Daoy (cell line): ENCODE measurements at regions not wholly inside any gene's neighbourhood (a gene's known extent, or its start where the extent isn't known, plus 50 kb on each side); places are given as distances from the start of the nearest gene placed in this dataset.
A peak's percentile ranks its signal among the peaks of the same experiment; 100 is the strongest.

ENCODE experiments used
- DNase-seq: peaks from one replicate; pipeline ENCODE4 v3.0.0-alpha.2; 2015; ENCODE audit warnings: low read depth

GRCh38 chr2:510839-511238, 166.4 kb downstream of the TMEM18 start:
- DNase-seq = no peak

GRCh38 chr2:509888-510287, 167.3 kb downstream of the TMEM18 start:
- DNase-seq = no peak

- no peak for DNase-seq
Measured at GRCh38 chr2:508121-508520, 169.1 kb downstream of the TMEM18 start.

- DNase-seq = no peak
Measured at GRCh38 chr2:506866-507265, 170.3 kb downstream of the TMEM18 start.

- DNase-seq = no peak
Measured at GRCh38 chr2:506451-506850, 170.8 kb downstream of the TMEM18 start.

GRCh38 chr2:505941-506340, 171.3 kb downstream of the TMEM18 start:
- no peak for DNase-seq

GRCh38 chr2:503288-503999, 173.8 kb downstream of the TMEM18 start:
- DNase-seq = peak; percentile 58

- no peak for DNase-seq
Measured at GRCh38 chr2:502831-503230, 174.4 kb downstream of the TMEM18 start.

GRCh38 chr2:501667-502066, 175.5 kb downstream of the TMEM18 start:
- no peak for DNase-seq

GRCh38 chr2:501130-501529, 176.1 kb downstream of the TMEM18 start:
- DNase-seq = no peak

GRCh38 chr2:499726-500125, 177.5 kb downstream of the TMEM18 start:
- DNase-seq = no peak

GRCh38 chr2:498493-499178, 178.6 kb downstream of the TMEM18 start:
- no peak for DNase-seq

- no peak for DNase-seq
Measured at GRCh38 chr2:497770-498492, 179.3 kb downstream of the TMEM18 start.

GRCh38 chr2:496729-497128, 180.5 kb downstream of the TMEM18 start:
- DNase-seq = no peak

- no peak for DNase-seq
Measured at GRCh38 chr2:495745-496275, 181.4 kb downstream of the TMEM18 start.

- DNase-seq = no peak
Measured at GRCh38 chr2:494853-495252, 182.4 kb downstream of the TMEM18 start.

GRCh38 chr2:493228-493627, 184.0 kb downstream of the TMEM18 start:
- no peak for DNase-seq

GRCh38 chr2:492178-492577, 185.0 kb downstream of the TMEM18 start:
- DNase-seq = no peak

- DNase-seq = no peak
Measured at GRCh38 chr2:489838-490237, 187.4 kb downstream of the TMEM18 start.

GRCh38 chr2:489084-489483, 188.1 kb downstream of the TMEM18 start:
- DNase-seq = no peak

- no peak for DNase-seq
Measured at GRCh38 chr2:487186-488079, 189.8 kb downstream of the TMEM18 start.

- DNase-seq = no peak
Measured at GRCh38 chr2:486371-486770, 190.8 kb downstream of the TMEM18 start.
